GM12878 (cell line): ENCODE measurements at regions not wholly inside any gene's neighbourhood (a gene's known extent, or its start where the extent isn't known, plus 50 kb on each side); places are given as distances from the start of the nearest gene placed in this dataset.

Source experiments
- ATAC-seq: fragments of 200-7000 bp; cut with Tn5 transposase; 3 replicates; pipeline ENCODE4 v1.9.1; 2020; ENCODE audit warnings: mild to moderate bottlenecking, moderate library complexity
- BruUV-seq: library from RNA; stranded (reverse); fragments of 400-500 nt; replicated peaks from 2 replicates; lab custom pipeline; 2021; lab: Mats Ljungman, UMichigan
- CTCF ChIA-PET: fragments of 300-600 bp; sonication (Branson Sonifier 250); formaldehyde crosslinking; extraction: SDS; loops from one replicate; lab custom pipeline; 2021; ENCODE audit warnings: inconsistent platforms; lab: Yijun Ruan, JAX
- POLR2A ChIA-PET: fragments of 350-600 bp; formaldehyde crosslinking; extraction: SDS; loops from one replicate; lab custom pipeline; 2021; ENCODE audit warnings: inconsistent platforms; lab: Charles Lee
- RAD21 ChIA-PET: fragments of 300-600 bp; sonication (Branson Sonifier 250); formaldehyde crosslinking; loops from one replicate; lab custom pipeline; 2023; ENCODE audit warnings: antibody characterized with exemption; ENCODE audit not compliant: unreplicated experiment; lab: Charles Lee
- SMC1A ChIA-PET: fragments of 300-600 bp; sonication (Branson Sonifier 250); formaldehyde crosslinking; loops from one replicate; lab custom pipeline; 2023; ENCODE audit not compliant: unreplicated experiment, uncharacterized antibody; lab: Charles Lee
- DNase-seq: peaks from one replicate; pipeline ENCODE4 v3.0.0-alpha.2; 2011; ENCODE audit warnings: low read depth, low spot score
- FAIRE-seq: peaks from 3 replicates; lab custom pipeline; 2011; peaks lifted over from hg19 to GRCh38; lab: Jason Lieb, UNC
- H2AFZ ChIP-seq: 2 replicates; pipeline ENCODE4 v1.6.0; 2011; ENCODE audit warnings: low read depth, low read length, control low read depth; ENCODE audit not compliant: control insufficient read depth
- H3K27ac ChIP-seq: 2 replicates; pipeline ENCODE4 v1.5.1; 2011; ENCODE audit warnings: control low read depth; ENCODE audit not compliant: control insufficient read depth, insufficient read depth
- H3K27me3 ChIP-seq, 2 experiments: replicated peaks in 1 of 2; 2 replicates each; pipeline versions ENCODE4 v1.6.0 to v1.6.1; 2011; ENCODE audit warnings: low read length in 1 of 2; ENCODE audit not compliant: control insufficient read depth in 2 of 2, insufficient read depth in 2 of 2
- H3K36me3 ChIP-seq, 2 experiments: 2 replicates each; pipeline ENCODE4 v1.5.1; 2011; ENCODE audit warnings: low read length in 1 of 2; ENCODE audit not compliant: control insufficient read depth in 2 of 2, insufficient read depth in 2 of 2
- H3K4me1 ChIP-seq: 2 replicates; pipeline ENCODE4 v1.6.1; 2011; ENCODE audit warnings: mild to moderate bottlenecking, low read length, moderate library complexity, mixed read lengths; ENCODE audit not compliant: control insufficient read depth, insufficient read depth
- H3K4me2 ChIP-seq: 2 replicates; pipeline ENCODE4 v1.6.0; 2011; ENCODE audit warnings: control low read depth; ENCODE audit not compliant: control insufficient read depth, insufficient read depth
- H3K4me3 ChIP-seq: fragments of 200-600 bp; sonication (generic); 2 replicates; pipeline ENCODE4 v1.5.1; 2016
- H3K79me2 ChIP-seq: 2 replicates; pipeline ENCODE4 v1.6.0; 2011; ENCODE audit warnings: low read length; ENCODE audit not compliant: control insufficient read depth, insufficient read depth
- H3K9ac ChIP-seq: 2 replicates; pipeline ENCODE4 v1.8.0; 2011; ENCODE audit warnings: low read length, control low read depth, mixed read lengths; ENCODE audit not compliant: control insufficient read depth, insufficient read depth
- H3K9me3 ChIP-seq: replicated peaks from 3 replicates; pipeline ENCODE4 v1.5.1; 2011; ENCODE audit warnings: mild to moderate bottlenecking, low read length; ENCODE audit not compliant: control insufficient read depth, insufficient read depth
- H4K20me1 ChIP-seq: 2 replicates; pipeline ENCODE4 v1.6.0; 2011; ENCODE audit not compliant: control insufficient read depth, insufficient read depth
- ATF7 ChIP-seq: fragments of 450-650 bp; IDR thresholded peaks from 2 replicates; pipeline ENCODE4 v1.6.1; 2016; ENCODE audit warnings: low read depth, mild to moderate bottlenecking
- CBX5 ChIP-seq: sonication (generic); IDR thresholded peaks from 2 replicates; pipeline ENCODE4 v1.6.1; 2016; ENCODE audit warnings: low read depth, moderate library complexity, mild to moderate bottlenecking, inconsistent platforms
- CEBPB ChIP-seq, 2 experiments: fragments of 150-350 bp in 1 of 2; IDR thresholded peaks; 2 replicates each; pipeline ENCODE4 v1.6.1; 2012 to 2014; ENCODE audit warnings: low read depth in 2 of 2, low read length in 2 of 2, borderline replicate concordance in 1 of 2, inconsistent platforms in 1 of 2
- CREB1 ChIP-seq: IDR thresholded peaks from 2 replicates; pipeline ENCODE4 v1.6.1; 2012; ENCODE audit warnings: low read depth, mild to moderate bottlenecking, inconsistent platforms
- EGR1 ChIP-seq, 2 experiments: IDR thresholded peaks; 1 replicate in 1 of 2; 2 replicates in 1 of 2; pipeline ENCODE4 v1.6.1; 2011 to 2012; ENCODE audit warnings: low read depth in 2 of 2, low read length in 2 of 2, borderline replicate concordance in 1 of 2, mild to moderate bottlenecking in 1 of 2, moderate library complexity in 1 of 2
- ESRRA ChIP-seq: IDR thresholded peaks from 2 replicates; pipeline ENCODE4 v1.6.1; 2012; ENCODE audit warnings: mild to moderate bottlenecking, low read length, improper control_type of control experiment
- KDM1A ChIP-seq: fragments of 200-600 bp; sonication (generic); IDR thresholded peaks from 2 replicates; pipeline ENCODE4 v1.6.1; 2016; ENCODE audit warnings: borderline replicate concordance
- NR2C2 ChIP-seq: IDR thresholded peaks from 2 replicates; pipeline ENCODE4 v1.6.1; 2011; ENCODE audit warnings: borderline replicate concordance, low read depth; ENCODE audit not compliant: control insufficient read depth, insufficient read length
- PAX8 ChIP-seq: fragments of 450-650 bp; IDR thresholded peaks from 2 replicates; pipeline ENCODE4 v1.6.1; 2017; ENCODE audit warnings: mild to moderate bottlenecking, moderate library complexity
- SP1 ChIP-seq: IDR thresholded peaks from one replicate; pipeline ENCODE4 v1.6.1; 2011; ENCODE audit warnings: low read depth, low read length
- STAT3 ChIP-seq: IDR thresholded peaks from 2 replicates; pipeline ENCODE4 v1.6.1; 2011; ENCODE audit warnings: low read depth, low read length, improper control_type of control experiment
- SUZ12 ChIP-seq: fragments of 200-600 bp; sonication (generic); IDR thresholded peaks from one replicate; pipeline ENCODE4 v1.6.1; 2018; ENCODE audit warnings: antibody characterized with exemption, mild to moderate bottlenecking; ENCODE audit not compliant: unreplicated experiment
- TCF7 ChIP-seq: IDR thresholded peaks from 2 replicates; pipeline ENCODE4 v1.6.1; 2014; ENCODE audit warnings: antibody characterized with exemption, borderline replicate concordance
- WGBS: methylation state at CpG from one replicate; pipeline ENCODE4 v1.1.6; 2016; ENCODE audit warnings: low lambda C conversion rate; ENCODE audit not compliant: insufficient replicate concordance, insufficient coverage; ENCODE audit errors: missing lambda C conversion rate; 5-methylcytosine and 5-hydroxymethylcytosine counted together
- in situ Hi-C: fragments of 300-500 bp; cut with MboI; formaldehyde crosslinking; loops from 9 replicates; pipeline ENCODE4 v1.14.3; 2018; ENCODE audit warnings: mixed read lengths
- intact Hi-C: fragments of 100-400 bp; cut with micrococcal nuclease; formaldehyde crosslinking; loops from one replicate; pipeline ENCODE4 v1.14.2; 2022; ENCODE audit not compliant: unreplicated experiment
- TF ChIP-seq, protein P1 (sequence below): fragments of 450-650 bp; IDR thresholded peaks from 2 replicates; pipeline ENCODE4 v1.6.1; 2017; ENCODE audit warnings: mild to moderate bottlenecking, moderate library complexity
- TF ChIP-seq, protein P2 (sequence below): fragments of 450-650 bp; IDR thresholded peaks from 2 replicates; pipeline ENCODE4 v1.6.1; 2016; ENCODE audit warnings: mild to moderate bottlenecking, moderate library complexity, borderline replicate concordance
- TF ChIP-seq, protein P3 (sequence below): fragments of 150-350 bp; IDR thresholded peaks from 2 replicates; pipeline ENCODE4 v1.6.1; 2014; ENCODE audit warnings: mild to moderate bottlenecking, low read depth, low read length

DNA sequence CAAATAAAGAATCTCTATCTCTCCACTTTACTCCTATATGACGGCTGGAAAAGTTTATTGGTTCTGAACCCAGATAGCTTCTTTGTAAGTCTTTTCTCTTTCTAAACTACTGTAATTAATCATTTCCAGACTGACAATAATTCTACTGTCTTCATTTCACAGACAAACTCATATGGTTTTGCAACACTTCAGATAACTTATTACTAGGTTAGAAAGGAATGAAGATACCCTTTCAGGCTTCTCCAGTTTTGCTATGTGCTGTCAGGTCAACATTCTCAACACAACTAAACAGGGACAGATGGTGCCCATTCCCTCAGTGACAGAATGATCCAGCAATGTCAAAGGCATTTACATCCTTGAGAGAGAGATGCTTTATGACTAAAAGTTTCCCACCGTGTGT is 198.5 kb upstream of the ITGA4 start:
- Histone ChIP-seq H3K36me3 (no peaks in the 10 kb centered on the region), H3K4me2 (no peak overlapping the region), H3K27me3 (no peaks in the 10 kb centered on the region), H2AFZ (no peak overlapping the region), H3K4me1 (no peaks in the 10 kb centered on the region), H3K27ac (no peak overlapping the region), H3K9ac (no peak overlapping the region), H3K9me3 (no peaks in the 10 kb centered on the region), H4K20me1 (no peaks in the 10 kb centered on the region), H3K4me3 (no peak overlapping the region), H3K79me2 (no peaks in the 10 kb centered on the region)
- no peak for ATAC-seq
- SMC1A ChIA-PET: interaction anchor here (1.5 to 1.6 kb wide), 2 partner anchors 9 to 23 kb away, joined by 3 to 4 read pairs; no protein-coding TSS in a partner anchor
- POLR2A ChIA-PET: interaction anchor here (1.0 kb wide), 1 partner anchor 14 kb away, joined by 3 read pairs; no protein-coding TSS in a partner anchor
- FAIRE-seq: peak; percentile 75
- DNase-seq: no peak
- WGBS: 45% methylated on average over 2 of the region's 2 CpGs
- in situ Hi-C loops (no loop called here), intact Hi-C loops (no loop called here)
- no TSS peak for BruUV-seq
- CTCF ChIA-PET: interaction anchor here (1.5 kb wide), 1 partner anchor 13 kb away, joined by 3 read pairs; no protein-coding TSS in a partner anchor
- RAD21 ChIA-PET: no interaction called here
- TF ChIP-seq, protein P1, sequence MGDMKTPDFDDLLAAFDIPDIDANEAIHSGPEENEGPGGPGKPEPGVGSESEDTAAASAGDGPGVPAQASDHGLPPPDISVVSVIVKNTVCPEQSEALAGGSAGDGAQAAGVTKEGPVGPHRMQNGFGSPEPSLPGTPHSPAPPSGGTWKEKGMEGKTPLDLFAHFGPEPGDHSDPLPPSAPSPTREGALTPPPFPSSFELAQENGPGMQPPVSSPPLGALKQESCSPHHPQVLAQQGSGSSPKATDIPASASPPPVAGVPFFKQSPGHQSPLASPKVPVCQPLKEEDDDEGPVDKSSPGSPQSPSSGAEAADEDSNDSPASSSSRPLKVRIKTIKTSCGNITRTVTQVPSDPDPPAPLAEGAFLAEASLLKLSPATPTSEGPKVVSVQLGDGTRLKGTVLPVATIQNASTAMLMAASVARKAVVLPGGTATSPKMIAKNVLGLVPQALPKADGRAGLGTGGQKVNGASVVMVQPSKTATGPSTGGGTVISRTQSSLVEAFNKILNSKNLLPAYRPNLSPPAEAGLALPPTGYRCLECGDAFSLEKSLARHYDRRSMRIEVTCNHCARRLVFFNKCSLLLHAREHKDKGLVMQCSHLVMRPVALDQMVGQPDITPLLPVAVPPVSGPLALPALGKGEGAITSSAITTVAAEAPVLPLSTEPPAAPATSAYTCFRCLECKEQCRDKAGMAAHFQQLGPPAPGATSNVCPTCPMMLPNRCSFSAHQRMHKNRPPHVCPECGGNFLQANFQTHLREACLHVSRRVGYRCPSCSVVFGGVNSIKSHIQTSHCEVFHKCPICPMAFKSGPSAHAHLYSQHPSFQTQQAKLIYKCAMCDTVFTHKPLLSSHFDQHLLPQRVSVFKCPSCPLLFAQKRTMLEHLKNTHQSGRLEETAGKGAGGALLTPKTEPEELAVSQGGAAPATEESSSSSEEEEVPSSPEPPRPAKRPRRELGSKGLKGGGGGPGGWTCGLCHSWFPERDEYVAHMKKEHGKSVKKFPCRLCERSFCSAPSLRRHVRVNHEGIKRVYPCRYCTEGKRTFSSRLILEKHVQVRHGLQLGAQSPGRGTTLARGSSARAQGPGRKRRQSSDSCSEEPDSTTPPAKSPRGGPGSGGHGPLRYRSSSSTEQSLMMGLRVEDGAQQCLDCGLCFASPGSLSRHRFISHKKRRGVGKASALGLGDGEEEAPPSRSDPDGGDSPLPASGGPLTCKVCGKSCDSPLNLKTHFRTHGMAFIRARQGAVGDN: no peak
- TF ChIP-seq ATF7: no peak
- no peak for TF ChIP-seq CEBPB (IDR thresholded peaks at IDR 0.05; ENCODE audit: borderline replicate concordance in 1 of 2, low read depth in 2 of 2, low read length in 2 of 2)
- TF ChIP-seq, protein P2, sequence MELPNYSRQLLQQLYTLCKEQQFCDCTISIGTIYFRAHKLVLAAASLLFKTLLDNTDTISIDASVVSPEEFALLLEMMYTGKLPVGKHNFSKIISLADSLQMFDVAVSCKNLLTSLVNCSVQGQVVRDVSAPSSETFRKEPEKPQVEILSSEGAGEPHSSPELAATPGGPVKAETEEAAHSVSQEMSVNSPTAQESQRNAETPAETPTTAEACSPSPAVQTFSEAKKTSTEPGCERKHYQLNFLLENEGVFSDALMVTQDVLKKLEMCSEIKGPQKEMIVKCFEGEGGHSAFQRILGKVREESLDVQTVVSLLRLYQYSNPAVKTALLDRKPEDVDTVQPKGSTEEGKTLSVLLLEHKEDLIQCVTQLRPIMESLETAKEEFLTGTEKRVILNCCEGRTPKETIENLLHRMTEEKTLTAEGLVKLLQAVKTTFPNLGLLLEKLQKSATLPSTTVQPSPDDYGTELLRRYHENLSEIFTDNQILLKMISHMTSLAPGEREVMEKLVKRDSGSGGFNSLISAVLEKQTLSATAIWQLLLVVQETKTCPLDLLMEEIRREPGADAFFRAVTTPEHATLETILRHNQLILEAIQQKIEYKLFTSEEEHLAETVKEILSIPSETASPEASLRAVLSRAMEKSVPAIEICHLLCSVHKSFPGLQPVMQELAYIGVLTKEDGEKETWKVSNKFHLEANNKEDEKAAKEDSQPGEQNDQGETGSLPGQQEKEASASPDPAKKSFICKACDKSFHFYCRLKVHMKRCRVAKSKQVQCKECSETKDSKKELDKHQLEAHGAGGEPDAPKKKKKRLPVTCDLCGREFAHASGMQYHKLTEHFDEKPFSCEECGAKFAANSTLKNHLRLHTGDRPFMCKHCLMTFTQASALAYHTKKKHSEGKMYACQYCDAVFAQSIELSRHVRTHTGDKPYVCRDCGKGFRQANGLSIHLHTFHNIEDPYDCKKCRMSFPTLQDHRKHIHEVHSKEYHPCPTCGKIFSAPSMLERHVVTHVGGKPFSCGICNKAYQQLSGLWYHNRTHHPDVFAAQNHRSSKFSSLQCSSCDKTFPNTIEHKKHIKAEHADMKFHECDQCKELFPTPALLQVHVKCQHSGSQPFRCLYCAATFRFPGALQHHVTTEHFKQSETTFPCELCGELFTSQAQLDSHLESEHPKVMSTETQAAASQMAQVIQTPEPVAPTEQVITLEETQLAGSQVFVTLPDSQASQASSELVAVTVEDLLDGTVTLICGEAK: no peak
- no peak for TF ChIP-seq SP1
- no peak for TF ChIP-seq SUZ12
- no peak for TF ChIP-seq ESRRA
- TF ChIP-seq, protein P3, sequence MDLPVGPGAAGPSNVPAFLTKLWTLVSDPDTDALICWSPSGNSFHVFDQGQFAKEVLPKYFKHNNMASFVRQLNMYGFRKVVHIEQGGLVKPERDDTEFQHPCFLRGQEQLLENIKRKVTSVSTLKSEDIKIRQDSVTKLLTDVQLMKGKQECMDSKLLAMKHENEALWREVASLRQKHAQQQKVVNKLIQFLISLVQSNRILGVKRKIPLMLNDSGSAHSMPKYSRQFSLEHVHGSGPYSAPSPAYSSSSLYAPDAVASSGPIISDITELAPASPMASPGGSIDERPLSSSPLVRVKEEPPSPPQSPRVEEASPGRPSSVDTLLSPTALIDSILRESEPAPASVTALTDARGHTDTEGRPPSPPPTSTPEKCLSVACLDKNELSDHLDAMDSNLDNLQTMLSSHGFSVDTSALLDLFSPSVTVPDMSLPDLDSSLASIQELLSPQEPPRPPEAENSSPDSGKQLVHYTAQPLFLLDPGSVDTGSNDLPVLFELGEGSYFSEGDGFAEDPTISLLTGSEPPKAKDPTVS: no peak
- TF ChIP-seq TCF7: no peak
- TF ChIP-seq PAX8: no peak
- TF ChIP-seq EGR1 (IDR thresholded peaks at IDR 0.05; ENCODE audit: borderline replicate concordance in 1 of 2, low read depth in 2 of 2, low read length in 2 of 2): no peak
- no peak for TF ChIP-seq CREB1
- TF ChIP-seq STAT3: no peak
- no peak for TF ChIP-seq KDM1A
- no peak for TF ChIP-seq NR2C2
- no peak for TF ChIP-seq CBX5
